Left forelimb (tissue), 1 donor: ENCODE measurements at regions not wholly inside any gene's neighbourhood (a gene's known extent, or its start where the extent isn't known, plus 50 kb on each side); places are given as distances from the start of the nearest gene placed in this dataset.
"Not testable (repeated sequence)": the region's sequence is repeated elsewhere in the genome, so short reads cannot be mapped to it uniquely, and the experiment has no call there.

Source experiments
- DNase-seq: peaks from one replicate; pipeline ENCODE4 v3.0.0-alpha.2; 2018; ENCODE audit warnings: low spot score

DNA sequence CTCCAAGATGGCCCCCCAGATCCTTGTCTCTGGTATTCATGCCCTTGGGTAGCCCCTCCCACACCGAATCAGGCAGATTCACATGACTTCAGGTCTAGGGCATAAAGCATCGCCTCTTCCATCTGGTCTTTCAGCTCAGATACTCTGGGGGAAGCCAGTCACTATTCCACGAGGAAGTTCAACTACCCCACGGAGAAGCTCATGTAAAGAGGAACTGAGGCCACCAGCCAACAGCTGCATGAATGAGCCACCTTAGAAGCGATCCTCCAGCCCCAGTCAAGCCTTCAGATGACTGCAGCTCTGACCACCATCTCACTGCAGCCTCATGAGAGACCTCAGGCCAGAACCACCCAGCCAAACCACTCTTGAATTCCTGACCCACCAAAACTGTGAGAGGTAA, 54.1 kb downstream of the SOCS3 start:
- DNase-seq, result no peak

DNA sequence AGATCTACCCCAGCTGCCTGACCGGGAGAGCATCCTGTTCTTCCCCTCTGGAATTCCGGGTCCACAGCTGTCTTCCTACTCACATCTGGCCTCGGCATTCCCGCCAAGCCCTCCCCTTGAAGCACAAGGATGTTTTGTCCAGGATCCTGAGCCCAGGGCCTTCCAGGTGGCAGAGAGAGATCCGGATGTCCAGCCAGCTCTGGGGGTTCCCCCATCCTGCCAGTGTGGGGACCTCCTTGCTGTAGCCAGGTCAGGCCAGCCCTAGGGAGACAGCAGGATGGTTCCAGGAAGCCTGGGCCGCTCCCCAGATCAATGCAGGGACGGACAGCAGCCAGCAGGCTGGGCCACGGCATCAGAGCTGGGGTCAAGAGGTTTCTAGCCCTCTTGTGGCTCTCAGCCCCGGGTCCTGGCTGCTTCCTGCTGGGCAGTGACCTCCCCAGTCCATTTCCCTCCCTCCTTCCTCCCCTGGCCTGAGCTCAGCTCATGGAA, 55.3 kb downstream of the SOCS3 start:
- DNase-seq, result peak; percentile 83

DNA sequence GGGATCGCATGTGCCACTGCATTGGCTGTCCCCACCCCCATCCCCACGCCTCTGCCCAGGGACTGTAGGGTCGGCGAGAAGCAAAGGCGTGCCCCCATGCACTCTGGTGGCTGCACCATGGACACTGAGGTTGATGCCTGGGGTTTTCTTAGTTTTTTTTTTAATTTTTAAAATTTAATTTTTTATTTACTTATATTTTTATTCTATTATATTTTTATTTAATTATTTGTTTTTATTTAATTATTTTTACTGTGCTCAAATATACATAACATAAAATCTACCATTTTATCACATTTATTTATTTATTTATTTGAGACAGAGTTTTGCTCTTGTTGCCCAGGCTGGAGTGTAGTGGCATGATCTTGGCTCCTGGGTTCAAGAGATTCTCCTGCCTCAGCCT, 57.4 kb downstream of the SOCS3 start:
- no peak for DNase-seq

DNA sequence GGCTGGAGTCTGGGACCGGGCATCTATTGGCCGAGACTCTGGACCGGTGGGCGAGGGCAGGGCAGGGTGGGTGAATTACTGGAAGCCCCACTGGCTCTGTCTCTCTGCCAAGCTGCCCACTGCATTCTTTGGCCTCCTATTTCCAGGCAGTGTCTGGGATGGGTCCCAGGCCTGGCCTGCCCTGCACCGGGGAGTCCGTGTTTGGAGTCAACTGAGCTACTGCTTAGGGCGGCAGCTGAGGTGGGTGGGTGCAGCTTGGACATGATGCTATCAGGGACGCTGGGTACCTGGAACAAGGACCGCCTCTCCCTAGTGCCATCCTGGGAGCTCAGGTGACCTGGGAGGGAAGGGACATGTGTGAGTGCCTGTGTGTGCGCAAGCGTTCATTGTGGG, 58.1 kb downstream of the SOCS3 start:
- no peak for DNase-seq

DNA sequence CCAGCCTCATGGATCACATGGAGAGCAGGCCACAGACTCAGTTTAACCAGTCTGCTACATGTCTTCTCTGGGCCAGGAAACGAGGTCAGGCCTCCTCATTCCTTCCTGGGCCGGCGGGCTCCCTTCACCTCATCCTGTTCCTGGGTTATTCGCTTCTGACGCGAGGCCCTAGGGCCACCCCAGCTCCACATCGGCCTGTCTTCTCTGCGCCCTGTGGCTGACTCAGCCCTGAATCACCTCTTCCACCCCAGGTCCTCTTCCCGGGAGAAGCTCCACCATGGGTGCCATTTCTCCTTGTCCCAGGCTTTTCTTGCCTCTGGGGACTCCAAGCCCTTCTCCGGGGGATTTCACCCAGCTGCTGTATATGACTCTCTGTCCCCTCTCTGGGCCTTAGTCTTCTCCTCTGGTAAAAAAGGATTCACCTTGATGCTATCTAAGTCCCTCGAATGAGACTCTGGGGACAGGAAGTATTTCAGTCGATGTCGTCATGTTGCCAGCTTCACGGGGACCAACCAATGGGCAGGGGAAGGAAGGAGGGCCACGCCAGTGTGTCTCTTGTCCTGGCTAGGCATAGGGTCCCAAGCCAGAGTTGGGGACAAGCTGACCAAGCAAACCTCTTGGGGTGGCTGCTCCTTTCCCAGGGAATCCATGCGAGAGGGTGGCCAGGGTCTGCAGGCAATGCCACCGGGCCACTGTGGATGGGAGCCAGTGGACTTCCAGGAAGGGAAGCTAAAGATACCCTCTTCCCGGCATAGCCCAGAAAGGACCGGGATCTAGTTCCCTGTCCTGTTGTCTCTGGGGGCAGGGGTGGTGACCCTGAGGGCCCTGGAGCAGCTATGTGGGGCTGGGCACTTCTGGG, 58.7 kb downstream of the SOCS3 start:
- DNase-seq, result no peak

DNA sequence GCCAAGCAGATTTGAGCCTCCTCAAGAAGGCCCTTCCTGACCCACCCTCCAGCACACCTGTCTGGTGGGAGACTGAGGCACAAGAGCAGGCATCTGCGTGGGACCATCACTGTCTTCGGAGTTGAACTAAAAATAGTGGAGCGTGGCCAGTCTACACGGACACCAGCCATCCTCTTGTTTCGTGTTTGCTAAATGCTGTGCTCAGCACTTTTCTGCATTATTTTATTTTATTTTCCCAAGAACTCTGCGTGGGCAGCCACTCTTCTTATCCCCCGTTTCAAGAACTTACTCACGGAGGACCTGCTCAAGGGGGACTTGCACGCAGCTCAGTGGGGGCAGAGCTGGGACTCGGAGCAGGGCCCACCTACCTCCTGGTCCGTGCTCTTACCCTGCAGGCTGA, 60.8 kb downstream of the SOCS3 start:
- no peak for DNase-seq

DNA sequence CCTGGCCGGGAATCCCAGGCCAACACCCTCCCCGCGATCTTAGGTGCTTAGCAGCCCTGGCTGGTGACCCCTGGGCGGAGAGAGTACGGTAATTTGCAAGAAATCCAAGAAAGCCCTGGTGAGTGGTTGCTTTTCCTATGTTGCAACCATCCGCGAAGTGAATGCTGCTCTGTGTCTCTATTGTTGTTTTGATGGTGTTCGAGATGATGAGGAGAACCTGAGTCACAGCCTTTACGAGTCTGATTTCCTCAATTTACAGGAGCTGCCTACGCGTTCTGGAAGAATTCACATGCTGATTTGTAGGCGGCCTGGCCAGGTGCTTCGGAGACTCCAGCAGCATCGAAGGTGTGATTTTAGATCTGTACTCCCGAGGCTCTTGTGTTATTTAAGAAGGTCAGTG, 63.3 kb downstream of the TMEM235 start:
- no peak for DNase-seq

DNA sequence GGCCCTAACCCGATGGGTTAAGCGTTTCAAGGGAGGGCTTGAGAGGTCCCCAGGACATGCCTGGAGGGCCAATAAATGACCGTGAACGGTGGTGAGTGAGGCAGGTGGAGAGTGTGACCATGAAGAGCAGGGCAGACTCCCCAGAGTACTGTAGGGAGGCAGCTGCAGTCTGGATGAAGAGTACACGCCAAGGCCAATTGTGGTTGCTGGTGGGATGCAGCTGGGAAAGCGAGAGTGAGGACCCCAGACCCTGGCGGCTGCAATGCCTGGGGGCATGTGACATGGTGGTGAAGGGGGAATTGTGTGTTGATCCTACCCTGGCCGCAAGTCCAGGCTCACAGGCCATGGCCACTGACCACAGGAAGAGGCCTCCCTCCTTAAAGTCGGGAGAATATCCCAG, 62.9 kb downstream of the TMEM235 start:
- DNase-seq, result no peak

DNA sequence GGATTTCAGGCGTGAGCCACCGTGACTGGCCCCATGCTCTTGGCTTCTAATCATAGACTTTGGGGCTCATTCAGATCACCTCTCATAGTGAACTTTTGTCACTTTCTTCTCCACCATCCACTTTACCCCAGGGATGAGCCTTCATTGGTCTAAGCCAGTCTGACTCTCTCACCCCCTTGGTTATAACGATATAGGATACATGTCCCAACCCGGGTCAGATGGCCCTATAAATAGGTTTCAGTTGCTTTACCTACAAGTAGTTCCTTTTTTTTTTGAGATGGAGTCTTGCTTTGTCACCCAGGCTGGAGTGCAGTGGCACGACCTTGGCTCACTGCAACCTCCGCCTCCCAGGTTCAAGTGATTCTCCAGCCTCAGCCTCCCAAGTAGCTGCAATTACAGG, 61.7 kb downstream of the TMEM235 start:
- DNase-seq, result not testable (repeated sequence)

DNA sequence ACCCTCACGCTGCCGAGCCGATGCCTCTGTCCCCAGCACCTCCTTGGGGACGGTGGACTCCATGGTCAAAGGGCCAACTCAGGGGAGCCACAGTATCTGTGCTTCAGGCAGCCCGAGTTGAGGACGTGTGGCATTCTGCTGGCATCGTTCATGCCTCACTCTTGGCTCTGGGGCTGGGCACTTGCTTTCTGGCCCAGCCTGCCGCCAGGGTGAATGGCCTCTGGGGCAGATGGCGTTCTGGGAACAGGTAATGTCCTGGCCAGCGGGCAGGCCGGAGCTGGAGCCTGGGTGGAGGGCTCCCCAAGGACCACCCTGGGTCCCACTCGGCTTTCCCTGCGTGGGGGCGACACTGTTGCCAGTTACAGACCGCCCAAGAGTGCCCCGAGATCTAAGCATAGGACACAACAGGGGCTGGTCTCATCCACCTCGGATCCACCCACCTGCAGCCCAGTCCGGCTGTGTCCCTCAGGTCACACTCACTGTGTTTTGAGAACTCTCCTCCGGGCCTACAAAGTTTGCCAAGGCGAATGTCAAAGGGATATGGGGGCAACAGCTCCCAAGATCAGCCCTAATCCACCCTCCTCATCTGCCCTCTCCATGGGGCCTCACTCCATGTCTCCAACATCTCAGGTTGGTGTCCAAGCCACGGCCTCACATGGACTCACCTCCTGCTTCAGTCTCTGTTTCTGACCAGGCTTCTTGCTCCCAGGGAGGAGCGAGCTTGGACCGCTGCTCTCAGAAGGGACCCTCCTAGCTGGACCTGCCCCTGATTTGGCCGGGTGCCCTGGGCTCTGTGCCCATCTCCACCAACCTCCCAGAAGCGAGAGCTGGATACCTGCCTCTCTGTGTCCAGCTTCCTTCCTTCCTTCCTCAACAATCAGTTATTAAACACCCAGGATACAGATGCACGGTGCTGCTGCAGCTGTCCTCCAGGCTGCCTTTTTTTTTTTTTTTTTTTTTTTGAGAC, 60.8 kb downstream of the TMEM235 start:
- no peak for DNase-seq

DNA sequence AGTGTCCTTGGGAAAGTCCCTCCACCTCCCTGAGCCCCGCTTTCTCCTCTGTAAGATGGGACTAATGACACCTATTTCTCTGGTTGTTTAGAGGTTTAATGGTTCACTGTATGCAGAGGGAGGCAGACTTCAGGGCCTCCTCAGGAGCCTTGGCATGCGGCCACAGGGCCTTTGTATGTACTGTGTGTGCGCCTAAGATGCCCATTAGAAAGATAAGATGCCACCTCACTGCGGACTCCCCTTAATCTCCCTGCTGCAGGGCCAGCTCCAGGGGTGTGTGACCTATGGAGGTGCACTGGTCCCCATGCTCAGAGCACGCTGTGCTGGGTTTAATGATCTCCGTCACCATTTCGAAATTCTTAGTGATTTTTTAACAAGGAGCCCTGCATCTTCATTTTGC, 59.3 kb downstream of the TMEM235 start:
- no peak for DNase-seq
